ENCODE measurements at regions not wholly inside any gene's neighbourhood (a gene's known extent, or its start where the extent isn't known, plus 50 kb on each side); places are given as distances from the start of the nearest gene placed in this dataset.
"Not testable (repeated sequence)": the region's sequence is repeated elsewhere in the genome, so short reads cannot be mapped to it uniquely, and the experiment has no call there.

GRCh38 chr11:16542353-16542752 lies 186.0 kb upstream of the SOX6 start:
- Histone ChIP-seq H3K4me3 (ENCODE audit: low read depth, low read length) (no peak overlapping the region), H3K27me3 (ENCODE audit: insufficient read depth, low read depth, severe bottlenecking) (no peaks in the 10 kb centered on the region), H3K27ac (no peak overlapping the region), H3K9me3 (ENCODE audit: severe bottlenecking) (no peaks in the 10 kb centered on the region), H3K36me3 (no peaks in the 10 kb centered on the region)
- TF ChIP-seq CTCF (IDR thresholded peaks at IDR 0.05; ENCODE audit: low read depth, low read length): no peak
- no peak for DNase-seq

GRCh38 chr11:16536513-16536912 lies 180.2 kb upstream of the SOX6 start:
- Histone ChIP-seq H3K9me3 (ENCODE audit: severe bottlenecking) (no peaks in the 10 kb centered on the region), H3K4me3 (ENCODE audit: low read depth, low read length) (no peak overlapping the region)
- DNase-seq: no peak

GRCh38 chr11:16528639-16529038 lies 172.3 kb upstream of the SOX6 start:
- H3K27me3 ChIP-seq (ENCODE audit: insufficient read depth, low read depth, severe bottlenecking): no peaks in the 10 kb centered on the region
- no peak for DNase-seq

More at GRCh38 chr11:16536513-16536912, 180.2 kb upstream of the SOX6 start:
- Histone ChIP-seq H3K27ac (no peak overlapping the region), H3K36me3 (no peaks in the 10 kb centered on the region), H3K27me3 (ENCODE audit: insufficient read depth, low read depth, severe bottlenecking) (no peaks in the 10 kb centered on the region)
- no peak for TF ChIP-seq CTCF (IDR thresholded peaks at IDR 0.05; ENCODE audit: low read depth, low read length)

GRCh38 chr11:16527525-16528246 lies 171.3 kb upstream of the SOX6 start:
- no peak for TF ChIP-seq CTCF (IDR thresholded peaks at IDR 0.05; ENCODE audit: low read depth, low read length)
- DNase-seq: no peak
- Histone ChIP-seq H3K36me3 (no peaks in the 10 kb centered on the region), H3K4me3 (ENCODE audit: low read depth, low read length) (no peak overlapping the region), H3K27ac (no peak overlapping the region), H3K9me3 (ENCODE audit: severe bottlenecking) (no peaks in the 10 kb centered on the region), H3K27me3 (ENCODE audit: insufficient read depth, low read depth, severe bottlenecking) (no peaks in the 10 kb centered on the region)

More at GRCh38 chr11:16528639-16529038, 172.3 kb upstream of the SOX6 start:
- H3K36me3 ChIP-seq: no peaks in the 10 kb centered on the region
- no peak overlapping the region for H3K4me3 ChIP-seq (ENCODE audit: low read depth, low read length)
- TF ChIP-seq CTCF (IDR thresholded peaks at IDR 0.05; ENCODE audit: low read depth, low read length): no peak
- H3K27ac ChIP-seq: no peak overlapping the region
- no peaks in the 10 kb centered on the region for H3K9me3 ChIP-seq (ENCODE audit: severe bottlenecking)

- TF ChIP-seq CTCF (IDR thresholded peaks at IDR 0.05; ENCODE audit: low read depth, low read length): no peak
- DNase-seq: no peak
- no peaks in the 10 kb centered on the region for H3K9me3 ChIP-seq (ENCODE audit: severe bottlenecking)
Observed at GRCh38 chr11:16526947-16527346, 170.6 kb upstream of the SOX6 start.

GRCh38 chr11:16520713-16521112 lies 164.4 kb upstream of the SOX6 start:
- DNase-seq: not testable (repeated sequence)

More at GRCh38 chr11:16526947-16527346, 170.6 kb upstream of the SOX6 start:
- H3K4me3 ChIP-seq (ENCODE audit: low read depth, low read length): no peak overlapping the region
- H3K36me3 ChIP-seq: no peaks in the 10 kb centered on the region
- H3K27me3 ChIP-seq (ENCODE audit: insufficient read depth, low read depth, severe bottlenecking): no peaks in the 10 kb centered on the region
- H3K27ac ChIP-seq: no peak overlapping the region

More at GRCh38 chr11:16520713-16521112, 164.4 kb upstream of the SOX6 start:
- H3K36me3 ChIP-seq; H3K4me3 ChIP-seq (ENCODE audit: low read depth, low read length); H3K9me3 ChIP-seq (ENCODE audit: severe bottlenecking); H3K27me3 ChIP-seq (ENCODE audit: insufficient read depth, low read depth, severe bottlenecking); H3K27ac ChIP-seq: not testable (repeated sequence)
